ENCODE measurements at regions not wholly inside any gene's neighbourhood (a gene's known extent, or its start where the extent isn't known, plus 50 kb on each side); places are given as distances from the start of the nearest gene placed in this dataset.

DNA sequence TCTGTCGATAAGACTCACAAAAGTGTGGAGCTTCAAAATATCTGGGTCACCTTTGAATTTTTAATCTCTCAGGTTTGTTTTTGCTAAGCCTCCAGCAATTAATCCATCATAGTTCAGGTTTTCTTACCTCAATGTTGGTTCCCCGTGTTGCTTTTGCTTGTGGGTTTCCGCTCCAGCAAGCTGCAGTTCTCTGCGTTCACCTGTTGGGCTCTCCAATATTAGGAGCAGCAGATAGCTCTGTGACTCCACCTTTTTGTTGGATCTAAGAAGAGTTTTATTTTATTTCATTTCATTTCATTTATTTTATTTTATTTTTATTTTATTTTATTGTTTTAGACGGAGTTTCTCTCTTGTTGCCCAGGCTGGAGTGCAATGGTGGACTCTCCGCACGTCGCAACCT is 335.5 kb downstream of the COL11A1 start:
- no peaks in the 10 kb centered on the region for H3K27me3 ChIP-seq (replicated peaks; ENCODE audit: insufficient read depth)
- intact Hi-C loops (cut with DNase I), result no loop called here
- H3K9me3 ChIP-seq, result no peaks in the 10 kb centered on the region
- H3K4me3 ChIP-seq, result no peak overlapping the region
- 77% methylated on average over 8 of the region's 8 CpGs for WGBS
- H3K27ac ChIP-seq, result no peak overlapping the region
- DNase-seq (ENCODE audit: low spot score), result no peak
- H3K36me3 ChIP-seq, result no peaks in the 10 kb centered on the region
- no peaks in the 10 kb centered on the region for H3K4me1 ChIP-seq (replicated peaks)
- TF ChIP-seq POLR2AphosphoS5 (IDR thresholded peaks at IDR 0.05) (no peak), POLR2A (IDR thresholded peaks at IDR 0.05) (no peak)
- TF ChIP-seq, protein P1, sequence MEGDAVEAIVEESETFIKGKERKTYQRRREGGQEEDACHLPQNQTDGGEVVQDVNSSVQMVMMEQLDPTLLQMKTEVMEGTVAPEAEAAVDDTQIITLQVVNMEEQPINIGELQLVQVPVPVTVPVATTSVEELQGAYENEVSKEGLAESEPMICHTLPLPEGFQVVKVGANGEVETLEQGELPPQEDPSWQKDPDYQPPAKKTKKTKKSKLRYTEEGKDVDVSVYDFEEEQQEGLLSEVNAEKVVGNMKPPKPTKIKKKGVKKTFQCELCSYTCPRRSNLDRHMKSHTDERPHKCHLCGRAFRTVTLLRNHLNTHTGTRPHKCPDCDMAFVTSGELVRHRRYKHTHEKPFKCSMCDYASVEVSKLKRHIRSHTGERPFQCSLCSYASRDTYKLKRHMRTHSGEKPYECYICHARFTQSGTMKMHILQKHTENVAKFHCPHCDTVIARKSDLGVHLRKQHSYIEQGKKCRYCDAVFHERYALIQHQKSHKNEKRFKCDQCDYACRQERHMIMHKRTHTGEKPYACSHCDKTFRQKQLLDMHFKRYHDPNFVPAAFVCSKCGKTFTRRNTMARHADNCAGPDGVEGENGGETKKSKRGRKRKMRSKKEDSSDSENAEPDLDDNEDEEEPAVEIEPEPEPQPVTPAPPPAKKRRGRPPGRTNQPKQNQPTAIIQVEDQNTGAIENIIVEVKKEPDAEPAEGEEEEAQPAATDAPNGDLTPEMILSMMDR (IDR thresholded peaks at IDR 0.05), result no peak

DNA sequence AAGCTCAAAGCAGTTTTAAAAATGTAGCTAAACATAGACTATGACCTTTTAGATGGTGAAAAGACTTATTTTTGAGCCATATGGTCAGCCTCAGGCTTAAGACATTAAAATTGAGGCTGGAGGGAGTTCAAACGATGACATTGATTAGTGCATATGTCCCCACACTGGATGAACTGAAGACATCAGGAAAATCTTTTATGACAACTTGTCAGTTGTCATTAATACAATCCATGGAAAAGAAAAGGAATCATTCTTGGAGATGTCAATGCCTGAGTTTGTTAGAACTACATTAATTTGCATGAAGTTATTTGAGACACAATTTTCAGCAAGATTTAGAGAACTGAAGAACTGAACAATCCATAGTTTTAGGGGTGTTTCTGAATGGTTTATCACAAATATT is 349.9 kb downstream of the COL11A1 start:
- Histone ChIP-seq H3K36me3 (no peaks in the 10 kb centered on the region), H3K9me3 (no peaks in the 10 kb centered on the region), H3K4me3 (no peak overlapping the region), H3K27me3 (replicated peaks; ENCODE audit: insufficient read depth) (no peaks in the 10 kb centered on the region), H3K27ac (no peak overlapping the region), H3K4me1 (replicated peaks) (no peaks in the 10 kb centered on the region)
- intact Hi-C loops (cut with DNase I), result no loop called here
- no peak for DNase-seq (ENCODE audit: low spot score)
- TF ChIP-seq, protein P1 (IDR thresholded peaks at IDR 0.05), result no peak
- TF ChIP-seq POLR2AphosphoS5 (IDR thresholded peaks at IDR 0.05) (no peak), POLR2A (IDR thresholded peaks at IDR 0.05) (no peak)
- WGBS, result 61% methylated on average over 1 of the region's 1 CpG

DNA sequence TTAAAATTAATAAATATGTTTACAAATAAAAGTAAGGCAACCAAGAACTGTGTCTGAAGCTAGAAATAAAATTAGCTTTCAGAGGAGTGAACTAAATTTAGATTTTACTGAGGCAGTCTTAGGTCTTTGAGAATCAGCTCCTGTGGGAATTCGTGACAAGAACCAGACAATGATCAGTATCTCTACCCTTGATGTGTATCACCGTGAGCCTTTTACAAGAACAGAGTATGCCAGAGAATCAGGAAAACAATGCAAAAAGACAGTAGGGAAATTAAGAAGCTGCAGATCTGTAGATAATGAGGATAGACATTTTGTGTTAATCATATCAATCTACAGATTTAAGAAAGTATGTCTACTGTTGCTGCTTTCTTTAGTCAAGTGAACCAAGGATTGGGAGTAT is 351.0 kb downstream of the COL11A1 start:
- Histone ChIP-seq H3K4me1 (replicated peaks) (no peaks in the 10 kb centered on the region), H3K36me3 (no peaks in the 10 kb centered on the region), H3K4me3 (no peak overlapping the region), H3K27ac (no peak overlapping the region), H3K9me3 (no peaks in the 10 kb centered on the region), H3K27me3 (replicated peaks; ENCODE audit: insufficient read depth) (no peaks in the 10 kb centered on the region)
- intact Hi-C loops (cut with DNase I), result no loop called here
- no peak for DNase-seq (ENCODE audit: low spot score)
- TF ChIP-seq, protein P1 (IDR thresholded peaks at IDR 0.05), result no peak
- TF ChIP-seq POLR2A (IDR thresholded peaks at IDR 0.05), result no peak
- no peak for TF ChIP-seq POLR2AphosphoS5 (IDR thresholded peaks at IDR 0.05)
- 18% methylated on average over 2 of the region's 2 CpGs for WGBS

DNA sequence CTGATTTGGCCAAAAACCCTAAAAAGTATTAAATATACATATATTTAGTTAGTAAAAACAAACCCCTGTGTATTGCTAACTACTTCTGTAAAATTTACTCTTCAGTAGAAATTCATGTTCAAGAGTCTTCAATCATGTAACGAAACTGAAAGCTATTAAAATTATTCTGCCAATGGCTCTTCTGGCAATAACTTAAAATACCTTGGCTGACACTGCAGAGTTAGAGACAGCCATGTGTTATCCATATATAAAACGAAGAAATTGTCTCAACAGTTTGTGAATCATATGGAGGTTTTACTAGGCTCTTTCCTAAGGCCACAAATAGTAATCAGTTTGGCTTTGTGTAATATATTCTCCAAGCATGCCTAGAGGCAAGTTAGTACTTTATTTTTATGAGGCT is 357.2 kb downstream of the COL11A1 start:
- Histone ChIP-seq H3K9me3 (no peaks in the 10 kb centered on the region), H3K27ac (no peak overlapping the region), H3K36me3 (no peaks in the 10 kb centered on the region), H3K27me3 (replicated peaks; ENCODE audit: insufficient read depth) (no peaks in the 10 kb centered on the region), H3K4me3 (no peak overlapping the region), H3K4me1 (replicated peaks) (no peaks in the 10 kb centered on the region)
- intact Hi-C loops (cut with DNase I), result no loop called here
- TF ChIP-seq POLR2A (IDR thresholded peaks at IDR 0.05) (no peak), POLR2AphosphoS5 (IDR thresholded peaks at IDR 0.05) (no peak)
- TF ChIP-seq, protein P1 (IDR thresholded peaks at IDR 0.05), result no peak
- WGBS, result 43% methylated on average over 2 of the region's 2 CpGs
- no peak for DNase-seq (ENCODE audit: low spot score)

DNA sequence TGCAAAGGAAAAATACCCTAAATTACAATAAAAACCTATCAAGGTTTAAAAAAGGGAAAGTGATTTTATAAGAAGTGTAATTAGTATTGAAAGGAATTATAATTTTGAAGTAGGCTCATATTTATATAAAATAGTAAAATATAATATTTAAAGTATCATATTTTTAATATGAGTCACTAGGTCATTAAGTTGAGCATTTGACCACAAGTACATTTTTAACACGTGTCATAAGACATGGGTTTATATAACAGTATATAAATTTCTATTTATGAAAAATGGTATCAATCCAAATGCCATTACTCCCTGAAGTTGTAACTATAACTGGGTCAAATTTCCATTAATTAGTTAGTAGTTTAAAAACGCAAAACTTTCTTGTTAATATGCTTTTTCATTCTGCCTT is 365.9 kb downstream of the COL11A1 start:
- H3K4me1 ChIP-seq (replicated peaks), result no peaks in the 10 kb centered on the region
- no peaks in the 10 kb centered on the region for H3K27me3 ChIP-seq (replicated peaks; ENCODE audit: insufficient read depth)
- DNase-seq (ENCODE audit: low spot score), result no peak
- H3K36me3 ChIP-seq, result no peaks in the 10 kb centered on the region
- H3K4me3 ChIP-seq, result no peak overlapping the region
- WGBS, result 30% methylated on average over 2 of the region's 2 CpGs
- intact Hi-C loops (cut with DNase I), result no loop called here
- no peaks in the 10 kb centered on the region for H3K9me3 ChIP-seq
- TF ChIP-seq POLR2A (IDR thresholded peaks at IDR 0.05), result no peak
- TF ChIP-seq, protein P1 (IDR thresholded peaks at IDR 0.05), result no peak
- no peak for TF ChIP-seq POLR2AphosphoS5 (IDR thresholded peaks at IDR 0.05)
- H3K27ac ChIP-seq, result no peak overlapping the region
